GM21576 (cell line): ENCODE measurements at regions not wholly inside any gene's neighbourhood (a gene's known extent, or its start where the extent isn't known, plus 50 kb on each side); places are given as distances from the start of the nearest gene placed in this dataset.
"Not testable (repeated sequence)": the region's sequence is repeated elsewhere in the genome, so short reads cannot be mapped to it uniquely, and the experiment has no call there.

Experiments used
- ATAC-seq: cut with Tn5 transposase; IDR thresholded peaks from one replicate; pipeline ENCODE4 v1.9.1; 2021; ENCODE audit warnings: mild to moderate bottlenecking, moderate library complexity; ENCODE audit not compliant: unreplicated experiment

GRCh38 chr10:33913194-33913593 is 578.7 kb upstream of the NRP1 start:
- ATAC-seq: no peak

GRCh38 chr10:33909476-33909875 is 575.0 kb upstream of the NRP1 start:
- ATAC-seq: not testable (repeated sequence)

GRCh38 chr10:33901166-33901565 is 566.7 kb upstream of the NRP1 start:
- ATAC-seq: no peak

- no peak for ATAC-seq
These were observed 566.1 kb upstream of the NRP1 start for GRCh38 chr10:33900596-33900995.

GRCh38 chr10:33899578-33900531 is 565.4 kb upstream of the NRP1 start:
- ATAC-seq: no peak

- no peak for ATAC-seq
These were observed 562.9 kb upstream of the NRP1 start for GRCh38 chr10:33897291-33897752.

GRCh38 chr10:33893506-33893905 is 559.0 kb upstream of the NRP1 start:
- ATAC-seq: no peak

- ATAC-seq: no peak
These were observed 554.9 kb upstream of the NRP1 start for GRCh38 chr10:33889371-33889770.

- no peak for ATAC-seq
These were observed 552.7 kb upstream of the NRP1 start for GRCh38 chr10:33887188-33887587.

- no peak for ATAC-seq
These were observed 551.8 kb upstream of the NRP1 start for GRCh38 chr10:33886299-33886698.

GRCh38 chr10:33884604-33885003 is 550.1 kb upstream of the NRP1 start:
- ATAC-seq: no peak

- no peak for ATAC-seq
These were observed 549.4 kb upstream of the NRP1 start for GRCh38 chr10:33883881-33884280.

- no peak for ATAC-seq
These were observed 548.5 kb upstream of the NRP1 start for GRCh38 chr10:33882996-33883395.

GRCh38 chr10:33880291-33880690 is 545.8 kb upstream of the NRP1 start:
- no peak for ATAC-seq

- ATAC-seq: no peak
These were observed 543.8 kb upstream of the NRP1 start for GRCh38 chr10:33878238-33878786.

- ATAC-seq: no peak
These were observed 542.3 kb upstream of the NRP1 start for GRCh38 chr10:33876584-33877400.

- no peak for ATAC-seq
These were observed 541.6 kb upstream of the NRP1 start for GRCh38 chr10:33875924-33876583.

GRCh38 chr10:33871061-33871956 is 536.8 kb upstream of the NRP1 start:
- ATAC-seq: no peak

- no peak for ATAC-seq
These were observed 535.0 kb upstream of the NRP1 start for GRCh38 chr10:33869481-33869880.

- ATAC-seq: no peak
These were observed 534.6 kb upstream of the NRP1 start for GRCh38 chr10:33869028-33869427.
